HG03378 (cell line): ENCODE measurements at regions not wholly inside any gene's neighbourhood (a gene's known extent, or its start where the extent isn't known, plus 50 kb on each side); places are given as distances from the start of the nearest gene placed in this dataset.
"Not testable (repeated sequence)": the region's sequence is repeated elsewhere in the genome, so short reads cannot be mapped to it uniquely, and the experiment has no call there.

ENCODE experiments used
- ATAC-seq: cut with Tn5 transposase; IDR thresholded peaks from one replicate; pipeline ENCODE4 v1.9.1; 2021; ENCODE audit warnings: mild to moderate bottlenecking, moderate library complexity; ENCODE audit not compliant: unreplicated experiment

DNA sequence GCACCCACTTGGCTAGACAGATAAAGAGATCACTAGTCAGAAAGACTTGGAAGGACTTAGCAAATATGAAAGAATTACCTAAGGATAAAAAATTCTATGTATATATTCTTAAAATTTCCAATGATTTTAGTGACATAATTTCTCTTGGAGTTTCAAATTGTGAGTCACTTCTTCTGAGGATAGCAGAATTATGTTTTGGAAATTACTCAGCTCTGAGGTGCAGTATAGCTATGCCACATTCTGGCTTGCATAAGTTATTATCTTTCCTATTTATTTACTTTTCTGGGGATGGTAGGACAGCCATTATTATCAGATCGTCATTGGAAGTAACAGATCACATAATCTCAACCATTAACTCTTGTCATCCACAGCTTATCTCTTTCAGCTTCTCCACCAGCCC is 853.5 kb downstream of the TRIML1 start:
- no peak for ATAC-seq

DNA sequence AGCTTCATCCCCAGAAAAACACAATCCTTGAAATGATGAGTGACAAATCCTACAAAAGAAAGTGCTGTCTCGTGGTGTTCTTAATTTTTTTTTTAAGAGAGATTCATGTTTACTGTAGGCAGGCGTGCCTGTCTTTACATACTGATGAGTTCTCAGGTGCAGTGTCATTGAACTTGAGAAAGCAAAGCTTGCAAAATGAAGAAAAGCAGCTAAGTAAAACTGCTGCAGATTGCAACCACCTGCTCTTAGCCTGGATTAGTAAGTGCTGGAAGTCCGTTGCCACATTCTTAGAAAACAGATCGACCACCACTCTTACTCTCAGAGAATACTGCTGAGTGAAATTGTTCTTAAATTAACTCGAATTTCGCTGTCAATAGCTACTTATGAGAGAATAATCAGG is 854.6 kb downstream of the TRIML1 start:
- ATAC-seq, result no peak

DNA sequence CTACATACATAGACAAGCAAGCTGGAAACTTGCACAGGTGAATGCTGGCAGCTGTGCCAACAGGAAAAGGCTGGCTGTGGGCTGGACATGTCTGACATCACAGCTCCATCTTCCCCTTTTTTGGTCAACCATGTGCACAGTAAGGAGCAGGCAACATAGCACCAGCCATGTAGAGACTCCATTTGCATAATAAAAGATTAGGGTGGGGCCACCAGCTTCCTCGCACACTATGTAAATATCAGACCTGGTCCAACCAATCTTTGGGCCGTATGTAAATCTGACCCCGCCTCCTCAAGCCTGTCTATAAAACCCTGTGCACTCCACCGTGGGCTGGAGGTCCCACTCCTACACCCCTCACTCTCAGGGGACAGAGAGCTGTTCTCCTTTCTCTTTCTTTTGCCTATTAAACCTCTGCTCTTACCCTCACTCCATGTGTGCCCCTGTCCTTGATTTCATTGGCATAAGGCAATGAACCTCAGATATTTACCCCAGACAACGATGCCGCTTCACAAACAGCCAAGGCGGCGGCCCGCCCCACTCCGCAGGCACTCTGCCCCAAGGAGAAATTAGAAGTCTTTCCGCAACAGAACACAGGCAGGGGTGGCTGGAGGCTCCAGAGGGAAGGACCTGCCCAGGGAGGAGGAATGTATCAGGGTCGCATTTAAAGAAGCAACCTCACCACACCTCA is 862.2 kb downstream of the TRIML1 start:
- no peak for ATAC-seq

DNA sequence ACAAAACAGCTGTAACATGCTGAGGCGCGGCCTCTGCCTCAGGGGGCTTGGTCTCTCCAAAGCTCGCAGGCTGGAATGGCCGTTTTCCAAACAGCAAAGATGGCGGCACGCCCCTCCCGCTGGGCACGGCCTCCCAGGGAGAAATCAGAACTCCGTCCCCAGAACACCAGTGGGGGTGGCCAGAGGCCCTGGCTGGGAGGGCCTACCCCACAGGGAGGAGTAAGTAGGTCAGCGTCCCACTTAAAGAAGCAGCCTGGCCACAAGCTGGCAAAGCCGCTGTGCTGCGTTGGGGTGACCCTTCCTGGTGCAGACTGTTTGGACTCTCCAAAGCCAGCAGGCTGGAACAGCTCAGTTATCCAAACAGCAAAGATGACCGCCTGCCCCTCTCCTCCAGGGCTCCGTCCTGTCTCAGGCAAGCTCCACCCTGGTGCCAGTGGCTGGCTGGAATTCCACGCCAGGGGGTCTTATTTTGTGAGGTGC is 862.8 kb downstream of the TRIML1 start:
- no peak for ATAC-seq

DNA sequence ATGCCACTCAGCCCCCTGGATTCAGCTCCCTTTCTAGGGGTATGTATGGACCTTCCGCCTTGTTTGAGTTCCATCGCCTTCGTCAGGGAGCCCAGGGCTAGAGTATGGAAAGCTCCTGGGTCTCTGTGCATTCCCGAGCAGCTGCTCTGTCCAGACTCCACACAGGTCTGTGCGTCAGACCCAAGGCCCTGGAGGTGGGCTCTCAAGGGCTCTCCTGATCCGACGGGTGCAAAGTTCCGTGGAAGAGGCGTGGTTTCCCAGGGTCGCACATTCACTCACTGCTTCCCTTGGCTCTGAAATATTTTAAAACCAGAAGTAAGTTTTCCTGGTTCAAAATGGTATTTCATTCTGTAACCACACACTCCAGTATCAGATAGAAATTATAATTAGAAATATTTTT is 863.2 kb downstream of the TRIML1 start:
- no peak for ATAC-seq

DNA sequence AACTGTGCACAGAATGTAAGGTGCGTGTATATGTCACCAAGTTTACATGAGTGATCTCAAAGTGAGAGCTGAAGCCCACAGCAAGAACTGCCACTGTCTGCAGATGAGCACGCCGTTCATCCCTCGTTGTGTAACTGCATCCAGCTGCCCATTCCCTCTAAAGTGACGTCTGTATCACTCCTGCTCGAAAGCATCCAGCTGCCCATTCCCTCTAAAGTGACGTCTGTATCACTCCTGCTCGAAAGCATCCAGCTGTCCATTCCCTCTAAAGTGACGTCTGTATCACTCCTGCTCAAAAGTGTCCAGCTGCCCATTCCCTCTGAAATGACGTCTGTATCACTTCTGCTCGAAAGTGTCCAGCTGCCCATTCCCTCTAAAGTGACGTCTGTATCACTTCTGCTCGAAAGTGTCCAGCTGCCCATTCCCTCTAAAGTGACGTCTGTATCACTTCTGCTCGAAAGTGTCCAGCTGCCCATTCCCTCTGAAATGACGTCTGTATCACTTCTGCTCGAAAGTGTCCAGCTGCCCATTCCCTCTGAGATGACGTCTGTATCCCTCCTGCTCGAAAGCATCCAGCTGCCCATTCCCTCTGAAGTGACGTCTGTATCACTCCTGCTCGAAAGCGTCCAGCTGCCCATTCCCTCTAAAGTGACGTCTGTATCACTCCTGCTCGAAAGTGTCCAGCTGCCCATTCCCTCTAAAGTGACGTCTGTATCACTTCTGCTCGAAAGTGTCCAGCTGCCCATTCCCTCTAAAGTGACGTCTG is 871.4 kb downstream of the TRIML1 start:
- ATAC-seq, result not testable (repeated sequence)

DNA sequence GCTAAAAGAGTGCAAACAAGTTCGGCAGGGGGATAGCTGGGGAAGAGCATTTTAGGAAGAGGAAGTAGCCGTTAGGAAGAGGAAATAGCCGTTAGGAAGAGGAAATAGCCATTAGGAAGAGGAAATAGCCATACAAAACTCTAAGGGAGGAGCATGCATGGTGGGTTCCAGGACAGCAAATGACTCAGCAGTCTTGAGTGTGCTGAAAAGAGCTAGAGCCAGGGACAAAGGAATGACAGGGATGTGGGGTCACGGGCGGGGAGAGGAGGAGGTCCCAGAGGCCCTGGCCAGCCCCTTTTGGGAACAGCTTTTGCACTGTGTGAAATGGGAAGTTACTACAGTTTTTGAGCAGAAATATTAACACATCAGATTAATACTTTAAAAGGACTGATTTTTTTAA is 882.6 kb downstream of the TRIML1 start:
- no peak for ATAC-seq

DNA sequence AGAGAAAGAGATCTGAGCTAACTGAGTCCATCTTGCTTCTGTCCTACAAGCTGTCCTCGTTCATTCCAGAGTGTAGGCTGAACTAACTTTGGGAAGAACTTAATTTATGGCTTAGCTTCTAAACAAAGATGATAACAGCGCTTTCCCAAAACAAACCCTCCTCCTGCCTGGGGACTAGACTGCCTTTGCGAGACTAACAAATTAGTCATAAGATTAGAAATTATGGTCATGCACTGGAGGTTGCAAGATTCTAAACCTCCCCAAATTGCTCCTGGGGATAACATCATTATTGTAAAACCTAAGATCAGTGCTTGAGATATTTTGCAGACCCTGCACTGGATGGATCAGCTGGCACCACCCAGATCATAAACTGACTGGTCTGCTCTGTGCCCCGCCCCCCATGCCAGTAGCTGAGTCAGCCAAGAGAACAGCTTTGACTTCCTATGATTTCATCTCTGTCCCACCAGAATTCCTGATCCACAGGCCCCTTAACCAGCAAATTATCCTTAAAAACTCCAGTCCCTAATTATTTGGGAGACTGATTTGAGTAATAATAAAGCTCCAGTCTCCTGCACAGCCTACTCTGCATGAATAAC is 883.3 kb downstream of the TRIML1 start:
- ATAC-seq, result no peak

DNA sequence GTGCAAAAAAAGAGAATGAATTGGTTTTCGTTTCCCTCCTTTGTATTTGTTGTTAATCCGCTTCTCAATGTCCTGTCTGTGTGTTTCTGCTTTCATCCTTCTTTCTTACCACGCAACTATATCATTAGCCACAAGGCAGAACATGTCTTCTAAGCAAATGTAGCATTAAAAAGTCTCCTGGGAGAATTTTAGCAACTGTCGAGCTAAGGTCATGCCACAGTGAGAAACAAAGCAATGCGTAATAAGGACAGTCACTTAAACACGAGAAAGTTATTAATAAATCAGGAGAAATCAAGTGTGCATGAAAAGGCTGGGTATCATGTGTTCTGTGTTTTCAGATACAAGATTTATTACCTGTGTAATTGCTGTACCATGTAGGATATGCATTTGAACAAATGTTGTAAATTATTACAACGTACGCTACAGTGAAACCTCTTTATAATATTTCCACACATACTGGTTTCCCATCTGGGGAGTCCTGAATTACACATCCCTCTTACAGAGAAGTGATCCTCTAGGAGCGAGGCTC is 890.8 kb downstream of the TRIML1 start:
- ATAC-seq, result no peak

DNA sequence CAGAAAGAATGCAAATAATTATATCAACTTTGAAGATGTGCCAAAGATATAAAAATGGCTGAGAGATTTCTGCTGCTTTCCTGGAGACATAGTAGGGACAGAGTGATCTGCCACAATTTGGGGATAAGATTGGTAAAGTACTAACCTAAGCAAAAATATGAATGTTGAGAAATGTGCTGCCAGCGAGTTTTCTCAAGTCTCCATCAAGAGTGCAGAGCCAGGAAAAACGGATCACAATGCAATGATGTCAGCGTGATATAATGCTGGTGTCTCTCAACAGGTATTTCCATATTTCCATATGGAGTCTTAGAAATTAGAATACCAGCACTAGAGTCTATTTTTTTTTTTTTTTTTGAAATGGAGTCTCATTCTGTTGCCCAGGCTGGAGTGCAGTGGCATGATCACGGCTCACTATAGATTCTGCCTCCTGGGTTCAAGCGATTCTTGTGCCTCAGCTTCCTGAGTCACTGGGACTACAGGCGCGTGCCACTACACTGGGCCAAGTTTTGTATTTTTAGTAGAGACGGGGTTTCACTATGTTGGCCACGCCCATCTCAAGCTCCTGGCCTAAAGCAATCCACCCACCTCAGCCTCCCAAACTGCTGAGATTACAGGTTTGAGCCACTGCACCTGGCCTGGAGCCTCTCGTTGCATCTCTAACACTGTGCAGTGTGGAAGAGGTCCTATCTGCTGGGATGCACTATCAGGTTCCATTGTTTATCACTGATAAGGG is 893.5 kb downstream of the TRIML1 start:
- no peak for ATAC-seq

DNA sequence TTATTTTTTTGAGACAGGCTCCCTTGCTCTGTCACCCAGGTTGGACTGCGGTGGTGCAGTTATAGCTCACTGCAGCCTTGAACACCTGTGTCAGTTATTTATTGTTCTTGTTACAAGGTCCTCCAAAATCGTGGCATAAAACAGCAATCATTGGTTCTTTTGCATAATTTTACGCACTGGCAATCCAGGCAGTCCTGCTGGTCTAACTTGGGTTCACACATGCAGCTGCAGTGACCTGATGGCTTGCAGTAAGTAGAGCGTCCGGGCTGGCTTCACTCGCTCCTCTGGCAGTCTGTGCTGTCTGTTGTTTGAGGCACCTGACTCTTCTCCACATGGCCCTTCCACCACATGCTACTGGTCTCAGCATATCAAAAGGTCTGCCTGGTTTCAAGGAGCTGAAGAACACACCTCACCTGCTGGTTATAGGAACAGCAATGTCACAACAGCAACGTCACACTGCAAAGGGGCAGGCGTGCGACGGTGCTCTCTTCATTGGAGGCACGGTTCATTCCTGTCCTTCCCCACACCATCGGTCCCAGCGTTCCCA is 894.6 kb downstream of the TRIML1 start:
- no peak for ATAC-seq

DNA sequence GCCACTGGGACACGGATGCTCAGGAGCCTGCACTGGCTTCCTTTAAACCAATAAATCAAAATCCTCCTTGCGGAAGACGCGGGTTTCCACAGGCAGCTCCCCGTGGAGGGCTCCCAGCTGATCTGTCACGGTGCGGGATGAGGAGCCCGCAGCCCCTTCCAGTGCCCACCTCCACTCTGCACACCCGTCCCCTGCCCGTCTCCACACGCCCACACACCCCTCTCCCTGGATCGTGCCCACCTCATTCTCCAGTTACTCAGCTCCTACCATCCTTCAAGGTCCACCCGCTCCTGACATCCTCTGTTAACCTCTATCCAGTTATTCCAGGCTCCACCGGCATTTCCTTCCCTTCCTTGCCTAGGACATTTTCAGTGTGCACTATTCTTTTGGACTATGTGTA is 895.9 kb downstream of the TRIML1 start:
- ATAC-seq, result no peak

DNA sequence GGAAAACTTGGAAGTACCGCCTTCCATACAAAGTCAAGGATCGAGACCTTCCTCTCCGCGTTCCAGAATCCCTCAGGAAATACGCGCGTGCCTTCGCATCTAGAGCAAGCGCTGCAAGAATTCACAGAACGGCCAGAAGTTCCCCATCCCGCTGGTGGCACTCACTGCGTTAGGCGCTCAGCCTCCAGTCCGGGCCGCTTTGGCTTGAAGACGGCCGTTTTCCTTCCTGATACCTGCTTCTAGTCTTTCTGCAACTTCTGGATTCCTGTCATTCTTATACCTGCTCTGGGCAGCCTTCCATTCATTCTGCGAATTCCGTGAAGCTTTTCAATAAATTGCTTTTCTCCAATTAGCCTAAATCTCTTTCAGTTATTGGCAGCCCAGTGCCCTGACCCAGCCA is 896.4 kb downstream of the TRIML1 start:
- ATAC-seq, result no peak

DNA sequence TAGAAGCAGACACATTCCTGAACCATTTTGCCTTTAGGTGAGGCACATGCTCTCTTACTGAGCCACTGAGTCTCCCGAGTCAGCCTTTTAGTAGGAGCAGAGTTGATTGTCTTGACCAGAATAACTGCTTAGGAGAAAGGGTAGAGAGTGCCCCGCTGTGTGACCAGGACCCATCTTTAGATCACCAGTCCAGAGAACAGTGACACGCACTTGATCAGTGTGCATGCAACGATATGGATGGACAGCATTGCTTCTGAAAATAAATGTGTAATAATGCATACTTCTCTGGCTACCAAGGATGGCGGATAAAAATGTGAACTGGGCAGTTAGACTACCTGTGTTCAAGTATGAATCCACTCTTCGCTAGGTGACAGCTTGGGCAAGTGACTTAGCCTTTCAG is 897.7 kb downstream of the TRIML1 start:
- no peak for ATAC-seq

DNA sequence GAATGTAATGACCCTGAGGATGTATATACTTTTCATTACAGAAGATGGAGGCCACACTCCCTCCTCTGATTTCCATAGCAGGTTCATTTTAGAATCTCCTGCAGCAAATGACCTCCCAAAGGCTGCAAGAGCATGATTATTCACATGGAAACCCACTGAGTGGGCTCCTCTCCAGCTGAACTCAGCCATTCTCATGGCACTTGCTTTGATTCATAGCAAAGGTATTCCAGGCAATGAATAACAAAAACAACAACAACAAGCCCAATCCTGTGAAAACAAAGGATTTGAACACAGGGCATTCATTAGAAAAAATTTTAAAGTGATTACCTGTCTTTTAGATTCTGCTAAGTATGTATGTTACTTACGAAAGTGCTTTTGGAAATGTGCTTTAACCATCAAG is 894.0 kb upstream of the FRG1 start:
- ATAC-seq, result no peak

DNA sequence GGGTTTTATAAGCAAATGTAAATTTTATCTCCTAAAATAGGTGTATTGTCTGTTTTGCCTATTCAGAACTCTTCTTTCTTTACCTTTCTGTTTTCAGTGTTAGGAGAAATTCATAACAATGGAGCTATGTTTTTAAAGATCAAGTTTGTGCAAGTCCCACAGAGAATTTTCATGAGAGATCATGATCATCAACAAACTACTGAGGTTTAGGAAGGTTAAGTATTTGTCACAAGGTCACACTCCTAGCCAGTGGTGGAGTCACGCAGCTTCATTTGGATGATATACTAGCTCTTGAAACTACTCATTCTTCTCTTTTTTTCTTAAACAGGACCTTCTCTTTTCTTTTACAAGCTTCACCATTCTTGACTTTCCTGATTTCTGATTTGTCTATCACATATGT is 892.6 kb upstream of the FRG1 start:
- ATAC-seq, result no peak

DNA sequence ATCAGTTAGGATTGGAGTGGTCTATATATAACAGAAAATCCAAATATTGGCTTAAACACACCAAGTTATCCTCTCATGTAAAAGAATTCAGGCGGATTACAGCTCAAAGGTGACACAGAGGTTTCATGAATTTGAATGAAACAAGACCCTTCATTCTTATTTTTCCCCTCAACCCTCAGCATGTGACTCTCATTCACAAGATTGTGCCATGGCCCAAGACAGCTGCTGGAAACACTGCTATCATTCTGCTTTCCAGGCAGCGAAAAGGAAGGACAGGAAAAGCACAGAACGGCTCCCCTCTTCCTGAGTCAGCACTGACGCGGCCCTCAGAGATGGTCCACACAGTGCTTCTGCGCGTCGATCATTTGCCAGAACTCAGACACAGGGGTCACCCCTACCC is 891.0 kb upstream of the FRG1 start:
- ATAC-seq, result no peak

DNA sequence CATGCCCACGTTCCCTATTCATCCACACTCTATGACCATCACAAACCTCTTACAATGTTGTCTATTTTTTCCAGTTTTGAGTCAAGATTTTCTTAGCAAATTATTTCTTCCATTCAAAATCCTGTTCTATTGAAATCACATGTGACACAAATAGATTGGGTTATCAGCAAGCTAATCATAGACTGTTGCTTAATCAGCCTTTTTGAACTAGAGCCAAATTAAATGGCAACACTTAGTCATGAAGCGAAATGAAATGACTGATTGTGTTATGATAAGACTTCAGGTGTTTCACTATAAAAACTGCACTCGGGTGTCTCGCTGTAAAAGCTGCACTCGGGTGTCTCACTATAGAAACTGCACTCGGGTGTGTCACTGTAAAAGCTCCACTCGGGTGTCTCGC is 890.0 kb upstream of the FRG1 start:
- ATAC-seq, result no peak

DNA sequence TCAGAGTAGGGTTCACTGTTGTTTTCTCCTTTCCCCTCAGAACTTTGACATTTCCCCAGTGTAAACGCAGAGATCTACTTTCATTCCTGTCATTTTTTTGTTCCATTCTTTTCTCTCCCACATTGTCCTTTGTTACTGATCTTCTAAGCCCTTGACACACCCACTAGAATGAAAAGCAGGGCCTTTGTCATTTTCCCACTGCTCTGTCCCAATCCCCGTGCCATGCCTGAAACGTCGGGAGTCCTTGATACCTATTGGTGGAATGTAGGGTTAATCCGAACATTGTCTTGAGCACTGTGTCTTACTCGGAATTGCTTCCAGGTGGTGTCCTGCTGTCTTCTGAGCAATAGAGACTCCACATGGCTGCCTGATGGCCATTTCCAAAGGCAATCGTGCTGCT is 887.1 kb upstream of the FRG1 start:
- ATAC-seq, result no peak

DNA sequence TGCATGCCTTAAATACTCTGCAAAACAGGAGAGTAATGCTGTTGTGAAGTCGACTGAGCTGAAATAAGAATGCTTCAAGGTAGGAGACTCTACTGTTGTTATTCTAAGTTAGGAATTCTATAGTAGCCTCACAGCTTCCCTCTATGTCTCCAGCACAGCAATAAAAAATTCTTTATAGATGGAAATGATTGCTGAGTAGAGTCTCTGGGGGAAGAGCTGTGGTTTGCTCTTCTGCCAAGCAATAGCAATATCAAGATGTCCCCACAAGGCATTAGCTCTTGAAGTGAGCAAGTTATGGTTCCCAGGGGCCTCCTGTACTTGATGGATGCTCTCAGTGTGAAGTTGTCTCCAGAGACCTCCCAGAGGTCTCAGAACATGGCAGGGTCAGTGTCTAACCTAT is 880.6 kb upstream of the FRG1 start:
- no peak for ATAC-seq
